WTC11 (cell line): ENCODE measurements at regions not wholly inside any gene's neighbourhood (a gene's known extent, or its start where the extent isn't known, plus 50 kb on each side); places are given as distances from the start of the nearest gene placed in this dataset.

Experiments
- CREB1 ChIP-seq: sonication (generic); formaldehyde crosslinking; IDR thresholded peaks from 2 replicates; pipeline ENCODE4 v1.8.0; 2023; ENCODE audit warnings: mild to moderate bottlenecking, missing genetic modification reagents
- ETV6 ChIP-seq: sonication (generic); formaldehyde crosslinking; IDR thresholded peaks from 2 replicates; pipeline ENCODE4 v1.8.1; 2022; ENCODE audit warnings: mild to moderate bottlenecking, missing genetic modification reagents
- NFYB ChIP-seq: sonication (generic); formaldehyde crosslinking; conservative IDR thresholded peaks from 2 replicates; pipeline ENCODE4 v1.8.0; 2022; ENCODE audit warnings: low read depth, missing genetic modification reagents
- PRRX2 ChIP-seq: fragments of 250-450 bp; sonication (Bioruptor Pico); IDR thresholded peaks from 2 replicates; pipeline ENCODE4 v1.8.0; 2021; ENCODE audit warnings: mild to moderate bottlenecking
- TEAD1 ChIP-seq: sonication (generic); formaldehyde crosslinking; IDR thresholded peaks from 2 replicates; pipeline ENCODE4 v1.8.0; 2022; ENCODE audit warnings: mild to moderate bottlenecking, missing genetic modification reagents
- TF ChIP-seq, protein P1 (sequence below): sonication (generic); formaldehyde crosslinking; IDR thresholded peaks from 2 replicates; pipeline ENCODE4 v1.8.1; 2023; ENCODE audit warnings: mild to moderate bottlenecking, missing genetic modification reagents, moderate library complexity
- TF ChIP-seq, protein P2 (sequence below): fragments of 200-600 bp; IDR thresholded peaks from 2 replicates; pipeline ENCODE4 v1.8.0; 2022; ENCODE audit warnings: antibody characterized with exemption
- TF ChIP-seq, protein P3 (sequence below): sonication (generic); formaldehyde crosslinking; IDR thresholded peaks from 2 replicates; pipeline ENCODE4 v1.8.0; 2022; ENCODE audit warnings: missing genetic modification reagents
- TF ChIP-seq, protein P4 (sequence below): sonication (generic); formaldehyde crosslinking; IDR thresholded peaks from 2 replicates; pipeline ENCODE4 v1.8.0; 2022; ENCODE audit warnings: mild to moderate bottlenecking, missing genetic modification reagents

DNA sequence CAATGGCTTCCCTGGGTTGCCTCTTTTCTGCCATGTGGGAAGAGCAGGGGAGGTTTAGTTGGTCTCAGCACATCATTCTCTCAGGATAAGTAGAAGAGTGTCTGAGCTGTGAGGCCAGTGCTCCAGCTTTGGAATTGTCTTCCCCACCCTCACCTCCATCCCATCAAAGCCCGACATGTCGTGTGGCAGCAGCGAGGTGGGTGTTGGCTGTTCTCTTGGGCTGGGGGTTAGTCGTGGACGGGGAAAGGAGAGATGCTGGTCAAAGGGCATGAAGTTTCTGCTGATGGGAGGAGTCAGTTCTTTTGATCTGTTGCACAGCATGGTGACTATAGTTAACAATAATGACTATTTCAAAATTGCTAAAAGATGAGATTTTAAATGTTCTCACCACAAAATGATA, 404.2 kb downstream of the TMEM121 start:
- no peak for TF ChIP-seq PRRX2 (CRISPR knock-in tag)
- TF ChIP-seq, protein P1, sequence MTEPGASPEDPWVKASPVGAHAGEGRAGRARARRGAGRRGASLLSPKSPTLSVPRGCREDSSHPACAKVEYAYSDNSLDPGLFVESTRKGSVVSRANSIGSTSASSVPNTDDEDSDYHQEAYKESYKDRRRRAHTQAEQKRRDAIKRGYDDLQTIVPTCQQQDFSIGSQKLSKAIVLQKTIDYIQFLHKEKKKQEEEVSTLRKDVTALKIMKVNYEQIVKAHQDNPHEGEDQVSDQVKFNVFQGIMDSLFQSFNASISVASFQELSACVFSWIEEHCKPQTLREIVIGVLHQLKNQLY, result no peak
- TF ChIP-seq, protein P2, sequence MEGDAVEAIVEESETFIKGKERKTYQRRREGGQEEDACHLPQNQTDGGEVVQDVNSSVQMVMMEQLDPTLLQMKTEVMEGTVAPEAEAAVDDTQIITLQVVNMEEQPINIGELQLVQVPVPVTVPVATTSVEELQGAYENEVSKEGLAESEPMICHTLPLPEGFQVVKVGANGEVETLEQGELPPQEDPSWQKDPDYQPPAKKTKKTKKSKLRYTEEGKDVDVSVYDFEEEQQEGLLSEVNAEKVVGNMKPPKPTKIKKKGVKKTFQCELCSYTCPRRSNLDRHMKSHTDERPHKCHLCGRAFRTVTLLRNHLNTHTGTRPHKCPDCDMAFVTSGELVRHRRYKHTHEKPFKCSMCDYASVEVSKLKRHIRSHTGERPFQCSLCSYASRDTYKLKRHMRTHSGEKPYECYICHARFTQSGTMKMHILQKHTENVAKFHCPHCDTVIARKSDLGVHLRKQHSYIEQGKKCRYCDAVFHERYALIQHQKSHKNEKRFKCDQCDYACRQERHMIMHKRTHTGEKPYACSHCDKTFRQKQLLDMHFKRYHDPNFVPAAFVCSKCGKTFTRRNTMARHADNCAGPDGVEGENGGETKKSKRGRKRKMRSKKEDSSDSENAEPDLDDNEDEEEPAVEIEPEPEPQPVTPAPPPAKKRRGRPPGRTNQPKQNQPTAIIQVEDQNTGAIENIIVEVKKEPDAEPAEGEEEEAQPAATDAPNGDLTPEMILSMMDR, result no peak
- no peak for TF ChIP-seq NFYB (CRISPR knock-in tag)
- no peak for TF ChIP-seq TEAD1 (CRISPR knock-in tag)
- TF ChIP-seq, protein P3, sequence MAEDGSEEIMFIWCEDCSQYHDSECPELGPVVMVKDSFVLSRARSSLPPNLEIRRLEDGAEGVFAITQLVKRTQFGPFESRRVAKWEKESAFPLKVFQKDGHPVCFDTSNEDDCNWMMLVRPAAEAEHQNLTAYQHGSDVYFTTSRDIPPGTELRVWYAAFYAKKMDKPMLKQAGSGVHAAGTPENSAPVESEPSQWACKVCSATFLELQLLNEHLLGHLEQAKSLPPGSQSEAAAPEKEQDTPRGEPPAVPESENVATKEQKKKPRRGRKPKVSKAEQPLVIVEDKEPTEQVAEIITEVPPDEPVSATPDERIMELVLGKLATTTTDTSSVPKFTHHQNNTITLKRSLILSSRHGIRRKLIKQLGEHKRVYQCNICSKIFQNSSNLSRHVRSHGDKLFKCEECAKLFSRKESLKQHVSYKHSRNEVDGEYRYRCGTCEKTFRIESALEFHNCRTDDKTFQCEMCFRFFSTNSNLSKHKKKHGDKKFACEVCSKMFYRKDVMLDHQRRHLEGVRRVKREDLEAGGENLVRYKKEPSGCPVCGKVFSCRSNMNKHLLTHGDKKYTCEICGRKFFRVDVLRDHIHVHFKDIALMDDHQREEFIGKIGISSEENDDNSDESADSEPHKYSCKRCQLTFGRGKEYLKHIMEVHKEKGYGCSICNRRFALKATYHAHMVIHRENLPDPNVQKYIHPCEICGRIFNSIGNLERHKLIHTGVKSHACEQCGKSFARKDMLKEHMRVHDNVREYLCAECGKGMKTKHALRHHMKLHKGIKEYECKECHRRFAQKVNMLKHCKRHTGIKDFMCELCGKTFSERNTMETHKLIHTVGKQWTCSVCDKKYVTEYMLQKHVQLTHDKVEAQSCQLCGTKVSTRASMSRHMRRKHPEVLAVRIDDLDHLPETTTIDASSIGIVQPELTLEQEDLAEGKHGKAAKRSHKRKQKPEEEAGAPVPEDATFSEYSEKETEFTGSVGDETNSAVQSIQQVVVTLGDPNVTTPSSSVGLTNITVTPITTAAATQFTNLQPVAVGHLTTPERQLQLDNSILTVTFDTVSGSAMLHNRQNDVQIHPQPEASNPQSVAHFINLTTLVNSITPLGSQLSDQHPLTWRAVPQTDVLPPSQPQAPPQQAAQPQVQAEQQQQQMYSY (CRISPR knock-in tag), result no peak
- TF ChIP-seq, protein P4, sequence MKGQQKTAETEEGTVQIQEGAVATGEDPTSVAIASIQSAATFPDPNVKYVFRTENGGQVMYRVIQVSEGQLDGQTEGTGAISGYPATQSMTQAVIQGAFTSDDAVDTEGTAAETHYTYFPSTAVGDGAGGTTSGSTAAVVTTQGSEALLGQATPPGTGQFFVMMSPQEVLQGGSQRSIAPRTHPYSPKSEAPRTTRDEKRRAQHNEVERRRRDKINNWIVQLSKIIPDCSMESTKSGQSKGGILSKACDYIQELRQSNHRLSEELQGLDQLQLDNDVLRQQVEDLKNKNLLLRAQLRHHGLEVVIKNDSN (CRISPR knock-in tag), result no peak
- TF ChIP-seq CREB1 (CRISPR knock-in tag), result no peak
- no peak for TF ChIP-seq ETV6 (CRISPR knock-in tag)
